ENCODE measurements at regions not wholly inside any gene's neighbourhood (a gene's known extent, or its start where the extent isn't known, plus 50 kb on each side); places are given as distances from the start of the nearest gene placed in this dataset.

- intact Hi-C loops (cut with DNase I), result no loop called here
- Histone ChIP-seq H3K4me1 (peaks cover 0 to 28% (median 7%) of the 10 kb centered on the region in 9 donors), H3K36me3 (no peaks in the 10 kb centered on the region), H3K9me3 (peaks cover 0 to 8% (median 0%) of the 10 kb centered on the region in 11 donors), H3K27me3 (peaks cover 0 to 16% (median 11%) of the 10 kb centered on the region in 7 donors), H3K4me3 (no peak overlapping the region), H3K27ac (no peak overlapping the region)
- ATAC-seq, result no peak
- WGBS, 2 donors, result 85 to 89% methylated on average over 2 of the region's 2 CpGs
- no peak for TF ChIP-seq CTCF (IDR thresholded peaks at IDR 0.05)
- DNase-seq, result no peak
Measured at GRCh38 chr10:47167591-47167990, 132.4 kb upstream of the GDF10 start.

GRCh38 chr10:47169581-47169980 is 130.4 kb upstream of the GDF10 start:
- Histone ChIP-seq H3K36me3 (no peaks in the 10 kb centered on the region), H3K27ac (no peak overlapping the region), H3K9me3 (peaks cover 0 to 8% (median 0%) of the 10 kb centered on the region in 11 donors), H3K4me3 (no peak overlapping the region), H3K27me3 (peaks cover 0 to 11% (median 0%) of the 10 kb centered on the region in 7 donors), H3K4me1 (peaks cover 0 to 26% (median 7%) of the 10 kb centered on the region in 9 donors)
- intact Hi-C loops (cut with DNase I), result no loop called here
- DNase-seq, result no peak
- WGBS, 2 donors, result 16 to 26% methylated on average over 1 of the region's 1 CpG
- TF ChIP-seq CTCF (IDR thresholded peaks at IDR 0.05), result no peak
- ATAC-seq, result no peak

- intact Hi-C loops (cut with DNase I), result no loop called here
- Histone ChIP-seq H3K27me3 (no peaks in the 10 kb centered on the region), H3K9me3 (peaks cover 0 to 8% (median 0%) of the 10 kb centered on the region in 11 donors), H3K4me3 (no peak overlapping the region), H3K4me1 (no peaks in the 10 kb centered on the region), H3K36me3 (no peaks in the 10 kb centered on the region), H3K27ac (no peak overlapping the region)
- ATAC-seq (no peak), DNase-seq (no peak)
- no peak for TF ChIP-seq CTCF (IDR thresholded peaks at IDR 0.05)
- 76 to 80% methylated on average over 6 of the region's 6 CpGs for WGBS, 2 donors
Measured at GRCh38 chr10:47173929-47174442, 126.0 kb upstream of the GDF10 start.

GRCh38 chr10:47175181-47176123 is 124.5 kb upstream of the GDF10 start:
- no peak for ATAC-seq
- no peak for DNase-seq
- no peak overlapping the region for H3K27ac ChIP-seq
- H3K27me3 ChIP-seq, result no peaks in the 10 kb centered on the region
- peaks cover 0 to 2% (median 0%) of the 10 kb centered on the region in 11 donors for H3K9me3 ChIP-seq
- H3K4me1 ChIP-seq, result no peaks in the 10 kb centered on the region
- 77 to 81% methylated on average over 15 of the region's 15 CpGs for WGBS, 2 donors
- no peaks in the 10 kb centered on the region for H3K36me3 ChIP-seq
- H3K4me3 ChIP-seq, result no peak overlapping the region
- no peak for TF ChIP-seq CTCF (IDR thresholded peaks at IDR 0.05)
- intact Hi-C loops (cut with DNase I), result no loop called here
